Calu3 (cell line): ENCODE measurements at regions not wholly inside any gene's neighbourhood (a gene's known extent, or its start where the extent isn't known, plus 50 kb on each side); places are given as distances from the start of the nearest gene placed in this dataset.

Experiments used
- BruUV-seq: library from RNA; stranded (reverse); fragments of 400-500 nt; replicated peaks from 2 replicates; lab custom pipeline; 2021; lab: Mats Ljungman, UMichigan
- CTCF ChIA-PET: fragments of 300-600 bp; sonication (Branson Sonifier 250); formaldehyde crosslinking; loops from one replicate; lab custom pipeline; 2022; ENCODE audit warnings: antibody characterized with exemption; lab: Charles Lee
- DNase-seq: peaks from one replicate; pipeline ENCODE4 v3.0.0; 2022
- H3K27ac Mint-ChIP-seq: one replicate; pipeline ENCODE4 v1.8.0; 2022; ENCODE audit warnings: mixed read lengths; ENCODE audit not compliant: unreplicated experiment
- H3K27me3 Mint-ChIP-seq: one replicate; pipeline ENCODE4 v1.8.0; 2022; ENCODE audit warnings: mixed read lengths; ENCODE audit not compliant: unreplicated experiment
- H3K36me3 Mint-ChIP-seq: one replicate; pipeline ENCODE4 v1.8.0; 2022; ENCODE audit warnings: mild to moderate bottlenecking, moderate library complexity, mixed read lengths; ENCODE audit not compliant: insufficient read depth, unreplicated experiment
- H3K4me1 Mint-ChIP-seq: one replicate; pipeline ENCODE4 v1.8.0; 2022; ENCODE audit warnings: mild to moderate bottlenecking, low read depth, mixed read lengths; ENCODE audit not compliant: unreplicated experiment
- H3K4me3 Mint-ChIP-seq: one replicate; pipeline ENCODE4 v1.8.0; 2022; ENCODE audit warnings: mild to moderate bottlenecking, low read depth, moderate library complexity, mixed read lengths; ENCODE audit not compliant: unreplicated experiment
- H3K9me3 Mint-ChIP-seq: one replicate; pipeline ENCODE4 v1.8.0; 2022; ENCODE audit warnings: low read depth, mixed read lengths; ENCODE audit not compliant: unreplicated experiment
- CTCF ChIP-seq: fragments of 200-600 bp; IDR thresholded peaks from one replicate; pipeline ENCODE4 v1.8.0; 2022; ENCODE audit warnings: antibody characterized with exemption; ENCODE audit not compliant: unreplicated experiment
- intact Hi-C: fragments of 100-400 bp; cut with micrococcal nuclease; formaldehyde crosslinking; loops from one replicate; pipeline ENCODE4 v1.10.0; 2022; ENCODE audit not compliant: unreplicated experiment

GRCh38 chr13:80059789-80060188 is 281.1 kb downstream of the SPRY2 start:
- no peak overlapping the region for H3K4me3 Mint-ChIP-seq
- TF ChIP-seq CTCF = no peak
- intact Hi-C loops = no loop called here
- no peak overlapping the region for H3K27ac Mint-ChIP-seq
- H3K36me3 Mint-ChIP-seq = no peaks in the 10 kb centered on the region
- no TSS peak for BruUV-seq
- no peaks in the 10 kb centered on the region for H3K27me3 Mint-ChIP-seq
- no peaks in the 10 kb centered on the region for H3K9me3 Mint-ChIP-seq
- DNase-seq = no peak
- H3K4me1 Mint-ChIP-seq = no peaks in the 10 kb centered on the region
- CTCF ChIA-PET = no interaction called here

GRCh38 chr13:80058626-80059025 is 282.3 kb downstream of the SPRY2 start:
- Mint-ChIP-seq H3K36me3 (no peaks in the 10 kb centered on the region), H3K9me3 (no peaks in the 10 kb centered on the region), H3K4me1 (no peaks in the 10 kb centered on the region), H3K27me3 (no peaks in the 10 kb centered on the region), H3K4me3 (no peak overlapping the region), H3K27ac (no peak overlapping the region)
- no peak for DNase-seq
- BruUV-seq = no TSS peak
- no peak for TF ChIP-seq CTCF
- CTCF ChIA-PET = no interaction called here
- intact Hi-C loops = no loop called here

- Mint-ChIP-seq H3K9me3 (no peaks in the 10 kb centered on the region), H3K4me1 (no peaks in the 10 kb centered on the region), H3K27me3 (no peaks in the 10 kb centered on the region), H3K27ac (no peak overlapping the region), H3K36me3 (no peaks in the 10 kb centered on the region), H3K4me3 (no peak overlapping the region)
- intact Hi-C loops = no loop called here
- DNase-seq = no peak
- no TSS peak for BruUV-seq
- TF ChIP-seq CTCF = no peak
- CTCF ChIA-PET = no interaction called here
These were observed 285.1 kb downstream of the SPRY2 start for GRCh38 chr13:80055847-80056246.

- no peaks in the 10 kb centered on the region for H3K27me3 Mint-ChIP-seq
- no peak for DNase-seq
- H3K4me3 Mint-ChIP-seq = no peak overlapping the region
- no peaks in the 10 kb centered on the region for H3K9me3 Mint-ChIP-seq
- no peak overlapping the region for H3K27ac Mint-ChIP-seq
- BruUV-seq = no TSS peak
- H3K4me1 Mint-ChIP-seq = no peaks in the 10 kb centered on the region
- CTCF ChIA-PET = no interaction called here
- no peaks in the 10 kb centered on the region for H3K36me3 Mint-ChIP-seq
- intact Hi-C loops = no loop called here
- TF ChIP-seq CTCF = no peak
These were observed 286.1 kb downstream of the SPRY2 start for GRCh38 chr13:80054806-80055205.
